ENCODE measurements at regions not wholly inside any gene's neighbourhood (a gene's known extent, or its start where the extent isn't known, plus 50 kb on each side); places are given as distances from the start of the nearest gene placed in this dataset.
A peak's percentile ranks its signal among the peaks of the same experiment; 100 is the strongest.

DNA sequence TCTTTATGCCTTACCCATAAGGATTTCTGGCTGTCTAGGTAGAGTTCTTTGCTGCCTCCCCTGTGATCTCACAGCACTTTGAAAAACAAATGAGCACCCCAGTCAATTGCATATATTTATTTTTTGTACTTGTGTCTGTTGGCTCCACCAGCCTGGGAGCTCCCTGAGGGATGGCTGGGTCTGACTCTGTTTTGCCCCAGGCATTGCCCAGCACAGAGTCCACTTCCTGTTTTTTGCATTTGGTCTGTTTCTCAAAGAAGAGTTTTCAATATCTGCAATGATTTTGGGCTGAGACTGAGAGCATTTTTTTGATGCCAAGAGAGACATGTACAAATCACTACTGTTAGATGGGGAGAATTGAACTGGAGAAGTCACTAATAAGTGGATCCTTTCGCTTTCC is 125.0 kb downstream of the FOXD2 start:
- Mint-ChIP-seq H3K4me1 (ENCODE audit: low read depth) (peaks cover 35% of the 10 kb centered on the region), H3K9me3 (no peaks in the 10 kb centered on the region), H3K27me3 (ENCODE audit: insufficient read depth) (peaks cover 8% of the 10 kb centered on the region), H3K36me3 (ENCODE audit: low read depth) (no peaks in the 10 kb centered on the region), H3K4me3 (peak overlapping the region; percentile 6; the same call in 1 of the 2 replicates), H3K27ac (no peak overlapping the region)
- DNase-seq = no peak
- no peak for TF ChIP-seq CTCF (IDR thresholded peaks at IDR 0.05)

DNA sequence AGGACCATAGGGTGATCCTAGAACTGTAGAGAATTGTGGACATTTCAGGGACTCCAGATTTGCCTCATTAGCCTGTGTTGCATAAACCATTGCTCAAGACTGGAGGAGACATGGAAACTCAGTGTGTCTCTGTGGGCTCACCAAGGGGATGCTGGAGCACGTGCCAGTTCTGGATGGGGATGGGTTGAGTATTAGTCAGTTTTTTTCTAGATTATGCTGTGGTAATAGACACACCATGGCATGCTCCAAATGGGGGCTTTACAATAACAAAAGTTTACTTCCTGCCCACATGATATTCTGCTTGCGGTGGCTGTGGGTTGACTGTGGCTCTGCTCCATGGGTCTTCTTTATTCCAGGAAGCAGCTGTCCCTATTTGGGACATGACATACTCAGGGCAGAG is 125.4 kb downstream of the FOXD2 start:
- Mint-ChIP-seq H3K4me1 (ENCODE audit: low read depth) (peaks cover 35% of the 10 kb centered on the region), H3K27me3 (ENCODE audit: insufficient read depth) (peaks cover 7% of the 10 kb centered on the region), H3K4me3 (peak overlapping the region; percentile 6; the same call in 1 of the 2 replicates), H3K27ac (no peak overlapping the region), H3K36me3 (ENCODE audit: low read depth) (no peaks in the 10 kb centered on the region), H3K9me3 (no peaks in the 10 kb centered on the region)
- no peak for DNase-seq
- TF ChIP-seq CTCF (IDR thresholded peaks at IDR 0.05) = no peak

DNA sequence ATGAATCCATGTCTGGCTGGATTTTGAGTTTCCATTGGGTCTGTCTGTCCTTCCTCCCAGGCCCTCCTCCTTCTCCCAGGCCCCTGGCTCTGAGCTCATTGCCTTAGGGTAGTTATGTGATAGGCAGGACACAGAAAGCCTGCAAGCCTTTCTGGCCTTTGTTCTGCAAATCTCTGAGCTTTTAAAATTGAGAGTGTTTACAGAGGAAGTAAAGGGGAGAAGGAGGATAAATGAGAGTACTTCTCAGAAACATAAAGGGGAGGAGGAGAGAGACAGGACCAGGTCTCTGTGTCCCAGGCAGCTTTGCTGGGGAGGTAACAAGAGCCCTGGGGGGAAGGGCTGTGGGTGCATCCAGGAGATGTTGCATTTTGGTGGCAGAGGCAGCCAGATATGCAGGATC is 126.7 kb downstream of the FOXD2 start:
- Mint-ChIP-seq H3K27me3 (ENCODE audit: insufficient read depth) (peaks cover 6% of the 10 kb centered on the region; the same call in 1 of the 2 replicates), H3K9me3 (no peaks in the 10 kb centered on the region), H3K4me1 (ENCODE audit: low read depth) (peaks cover 45% of the 10 kb centered on the region), H3K27ac (no peak overlapping the region), H3K4me3 (no peak overlapping the region), H3K36me3 (ENCODE audit: low read depth) (no peaks in the 10 kb centered on the region)
- no peak for DNase-seq
- TF ChIP-seq CTCF (IDR thresholded peaks at IDR 0.05) = no peak

- H3K4me1 Mint-ChIP-seq (ENCODE audit: low read depth) = peaks cover 50% of the 10 kb centered on the region
- no peaks in the 10 kb centered on the region for H3K9me3 Mint-ChIP-seq
- H3K4me3 Mint-ChIP-seq = no peak overlapping the region
- TF ChIP-seq CTCF (IDR thresholded peaks at IDR 0.05) = no peak
- H3K36me3 Mint-ChIP-seq (ENCODE audit: low read depth) = no peaks in the 10 kb centered on the region
- DNase-seq = no peak
- no peak overlapping the region for H3K27ac Mint-ChIP-seq
- H3K27me3 Mint-ChIP-seq (ENCODE audit: insufficient read depth) = peaks cover 6% of the 10 kb centered on the region; the same call in 1 of the 2 replicates
These were observed 127.2 kb downstream of the FOXD2 start for GRCh38 chr1:47565092-47565491.

- TF ChIP-seq CTCF (IDR thresholded peaks at IDR 0.05) = no peak
- H3K27me3 Mint-ChIP-seq (ENCODE audit: insufficient read depth) = peaks cover 6% of the 10 kb centered on the region; the same call in 1 of the 2 replicates
- H3K27ac Mint-ChIP-seq = no peak overlapping the region
- no peaks in the 10 kb centered on the region for H3K9me3 Mint-ChIP-seq
- DNase-seq = no peak
- no peak overlapping the region for H3K4me3 Mint-ChIP-seq
- peaks cover 56% of the 10 kb centered on the region for H3K4me1 Mint-ChIP-seq (ENCODE audit: low read depth)
- no peaks in the 10 kb centered on the region for H3K36me3 Mint-ChIP-seq (ENCODE audit: low read depth)
These were observed 127.8 kb downstream of the FOXD2 start for GRCh38 chr1:47565676-47566075.

- Mint-ChIP-seq H3K36me3 (ENCODE audit: low read depth) (no peaks in the 10 kb centered on the region), H3K4me1 (ENCODE audit: low read depth) (peaks cover 37% of the 10 kb centered on the region), H3K4me3 (no peak overlapping the region; the same call in 1 of the 2 replicates), H3K27ac (peak overlapping the region; percentile 97), H3K27me3 (ENCODE audit: insufficient read depth) (no peaks in the 10 kb centered on the region; the same call in 1 of the 2 replicates), H3K9me3 (no peaks in the 10 kb centered on the region)
- DNase-seq = peak; percentile 8
- TF ChIP-seq CTCF (IDR thresholded peaks at IDR 0.05) = no peak
These were observed 130.9 kb downstream of the FOXD2 start for GRCh38 chr1:47568763-47569162.
